Prostate gland (tissue), 2 donors: ENCODE measurements at regions not wholly inside any gene's neighbourhood (a gene's known extent, or its start where the extent isn't known, plus 50 kb on each side); places are given as distances from the start of the nearest gene placed in this dataset.
A peak's percentile ranks its signal among the peaks of the same experiment; 100 is the strongest.

Experiments
- DNase-seq: peaks from one replicate; pipeline ENCODE4 v3.0.0-alpha.2; 2019; ENCODE audit warnings: low spot score
- H3K27ac ChIP-seq, 2 donors: fragments of 200-600 bp; sonication (generic); 2 replicates each; pipeline ENCODE4 v1.5.1; 2017 to 2019
- H3K27me3 ChIP-seq: fragments of 200-600 bp; sonication (generic); replicated peaks from 2 replicates; pipeline ENCODE4 v1.5.1; 2019; ENCODE audit not compliant: insufficient read depth
- H3K36me3 ChIP-seq, 2 donors: fragments of 200-600 bp; sonication (generic); 1 replicate in 1 of 2; 2 replicates in 1 of 2; pipeline versions ENCODE4 v1.5.1 to v1.8.1; 2017 to 2019
- H3K4me1 ChIP-seq: fragments of 200-600 bp; sonication (generic); replicated peaks from 2 replicates; pipeline ENCODE4 v1.5.1; 2019
- H3K4me3 ChIP-seq, 2 donors: fragments of 200-600 bp; sonication (generic); 2 replicates each; pipeline ENCODE4 v1.5.1; 2017 to 2019
- H3K9me3 ChIP-seq: fragments of 200-600 bp; sonication (generic); 2 replicates; pipeline ENCODE4 v1.5.1; 2017
- CTCF ChIP-seq, 4 experiments: fragments of 200-600 bp in 2 of 4; fragments of 450-650 bp in 2 of 4; sonication (generic) in 2 of 4; IDR thresholded peaks; 1 replicate in 3 of 4; 2 replicates in 1 of 4; pipeline ENCODE4 v1.5.1; 2016 to 2019; ENCODE audit warnings: antibody characterized with exemption in 4 of 4, mild to moderate bottlenecking in 2 of 4, moderate library complexity in 2 of 4
- POLR2A ChIP-seq: fragments of 450-650 bp; IDR thresholded peaks from one replicate; pipeline ENCODE4 v1.6.1; 2016; ENCODE audit warnings: antibody characterized with exemption, mild to moderate bottlenecking
- POLR2AphosphoS5 ChIP-seq: sonication (generic); formaldehyde crosslinking; IDR thresholded peaks from one replicate; pipeline ENCODE4 v1.6.1; 2017; ENCODE audit warnings: antibody characterized with exemption
- WGBS: methylation state at CpG from one replicate; pipeline ENCODE4 v1.1.5; 2018; 5-methylcytosine and 5-hydroxymethylcytosine counted together
- intact Hi-C: fragments of 100-400 bp; cut with DNase I; formaldehyde crosslinking; loops from one replicate; pipeline ENCODE4 v1.14.2; 2022

- no peak overlapping the region for H3K27ac ChIP-seq
- WGBS: 93% methylated on average over 1 of the region's 1 CpG
- intact Hi-C loops: loop anchor here (10.0 kb wide), 1 partner anchor 604 kb away; no protein-coding TSS in a partner anchor
Measured at GRCh38 chr4:72918362-72918761, 151.2 kb downstream of the COX18 start.

GRCh38 chr4:72911316-72911715 lies 158.2 kb downstream of the COX18 start:
- intact Hi-C loops: loop anchor here (10.0 kb wide), 1 partner anchor 597 kb away; no protein-coding TSS in a partner anchor
- DNase-seq: no peak
- H3K27me3 ChIP-seq: no peaks in the 10 kb centered on the region
- no peaks in the 10 kb centered on the region for H3K36me3 ChIP-seq
- 44% methylated on average over 5 of the region's 5 CpGs for WGBS
- H3K27ac ChIP-seq: no peak overlapping the region
- H3K4me1 ChIP-seq: no peaks in the 10 kb centered on the region
- H3K4me3 ChIP-seq: no peak overlapping the region
- H3K9me3 ChIP-seq: no peaks in the 10 kb centered on the region
- no peak for TF ChIP-seq POLR2AphosphoS5
- TF ChIP-seq POLR2A: no peak
- TF ChIP-seq CTCF (IDR thresholded peaks at IDR 0.05): no peak

More at GRCh38 chr4:72918362-72918761, 151.2 kb downstream of the COX18 start:
- Histone ChIP-seq H3K9me3 (no peaks in the 10 kb centered on the region), H3K4me3 (no peak overlapping the region), H3K27me3 (no peaks in the 10 kb centered on the region), H3K36me3 (no peaks in the 10 kb centered on the region), H3K4me1 (no peaks in the 10 kb centered on the region)
- TF ChIP-seq POLR2AphosphoS5: no peak
- TF ChIP-seq POLR2A: no peak
- no peak for TF ChIP-seq CTCF (IDR thresholded peaks at IDR 0.05)
- no peak for DNase-seq

- Histone ChIP-seq H3K36me3 (no peaks in the 10 kb centered on the region), H3K9me3 (no peaks in the 10 kb centered on the region), H3K4me3 (no peak overlapping the region), H3K4me1 (no peaks in the 10 kb centered on the region), H3K27me3 (no peaks in the 10 kb centered on the region), H3K27ac (no peak overlapping the region)
- peak; percentile 15 for DNase-seq
- 3% methylated on average over 1 of the region's 1 CpG for WGBS
- intact Hi-C loops: no loop called here
- TF ChIP-seq POLR2A: no peak
- peak in 3 of 4 experiments; percentile 32 to 58 (median 36) for TF ChIP-seq CTCF (IDR thresholded peaks at IDR 0.05)
Measured at GRCh38 chr4:72909461-72909860, 160.1 kb downstream of the COX18 start.

GRCh38 chr4:72902354-72902753 lies 167.2 kb downstream of the COX18 start:
- DNase-seq: no peak
- Histone ChIP-seq H3K27ac (no peak overlapping the region), H3K36me3 (no peaks in the 10 kb centered on the region), H3K4me1 (no peaks in the 10 kb centered on the region), H3K27me3 (no peaks in the 10 kb centered on the region), H3K9me3 (no peaks in the 10 kb centered on the region), H3K4me3 (no peak overlapping the region)
- 39% methylated on average over 1 of the region's 1 CpG for whole genome bisulfite sequencing
- TF ChIP-seq POLR2A: no peak
- TF ChIP-seq CTCF (IDR thresholded peaks at IDR 0.05): no peak
- TF ChIP-seq POLR2AphosphoS5: no peak
- intact Hi-C loops: no loop called here

GRCh38 chr4:72901553-72901952 lies 168.0 kb downstream of the COX18 start:
- no peak overlapping the region for H3K27ac ChIP-seq
- no peak for TF ChIP-seq POLR2AphosphoS5
- TF ChIP-seq POLR2A: no peak
- TF ChIP-seq CTCF (IDR thresholded peaks at IDR 0.05): no peak
- no peaks in the 10 kb centered on the region for H3K4me1 ChIP-seq
- WGBS: 74% methylated on average over 2 of the region's 2 CpGs
- H3K36me3 ChIP-seq: no peaks in the 10 kb centered on the region
- H3K4me3 ChIP-seq: no peak overlapping the region
- intact Hi-C loops: no loop called here
- no peaks in the 10 kb centered on the region for H3K27me3 ChIP-seq
- H3K9me3 ChIP-seq: no peaks in the 10 kb centered on the region
- no peak for DNase-seq
